RPMI7951 (cell line): ENCODE measurements at regions not wholly inside any gene's neighbourhood (a gene's known extent, or its start where the extent isn't known, plus 50 kb on each side); places are given as distances from the start of the nearest gene placed in this dataset.

Experiments
- DNase-seq: peaks from one replicate; pipeline ENCODE4 v3.0.0-alpha.2; 2012; ENCODE audit warnings: low read depth

DNA sequence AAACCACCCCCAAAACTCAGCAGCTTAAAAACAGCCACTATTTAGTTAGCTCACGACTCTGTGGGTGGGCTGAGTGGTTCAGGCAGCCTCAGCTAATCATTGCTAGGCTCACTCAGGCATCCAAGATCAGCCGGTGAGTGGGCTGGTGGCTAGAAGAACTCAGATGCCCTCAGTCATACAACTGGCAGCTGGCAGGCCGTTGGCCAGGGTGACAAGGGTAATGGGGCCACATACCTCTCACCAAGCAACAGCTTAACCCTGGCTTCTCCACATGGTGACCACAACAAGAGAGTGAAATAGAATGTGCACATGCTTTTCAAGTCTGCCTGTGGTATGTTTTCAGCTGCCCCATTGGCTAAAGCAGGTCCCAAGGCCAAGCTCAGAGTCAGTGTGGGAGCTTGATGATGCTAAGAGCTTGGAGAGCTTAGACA is 435.4 kb upstream of the TSHZ3 start:
- no peak for DNase-seq

DNA sequence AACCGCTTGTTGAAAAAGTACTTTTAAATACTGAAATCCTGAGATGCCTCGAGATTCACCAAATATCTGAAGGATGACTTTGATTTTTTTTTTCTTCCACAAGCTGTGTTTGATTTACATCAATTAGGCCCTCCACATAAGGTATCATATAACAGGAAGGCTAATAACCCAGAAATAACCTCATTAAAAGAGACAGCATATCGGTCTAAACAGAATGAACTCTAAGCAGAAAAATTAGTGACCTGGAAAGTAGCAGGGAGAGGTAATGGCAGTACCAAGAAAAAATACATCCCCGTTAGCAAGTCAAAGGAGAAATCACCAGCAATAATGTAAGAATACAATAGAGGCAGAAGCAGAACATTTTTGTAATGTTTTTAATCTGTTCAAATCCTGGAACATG is 452.4 kb upstream of the TSHZ3 start:
- no peak for DNase-seq

GRCh38 chr19:31803835-31804446 is 454.7 kb upstream of the TSHZ3 start:
- no peak for DNase-seq

DNA sequence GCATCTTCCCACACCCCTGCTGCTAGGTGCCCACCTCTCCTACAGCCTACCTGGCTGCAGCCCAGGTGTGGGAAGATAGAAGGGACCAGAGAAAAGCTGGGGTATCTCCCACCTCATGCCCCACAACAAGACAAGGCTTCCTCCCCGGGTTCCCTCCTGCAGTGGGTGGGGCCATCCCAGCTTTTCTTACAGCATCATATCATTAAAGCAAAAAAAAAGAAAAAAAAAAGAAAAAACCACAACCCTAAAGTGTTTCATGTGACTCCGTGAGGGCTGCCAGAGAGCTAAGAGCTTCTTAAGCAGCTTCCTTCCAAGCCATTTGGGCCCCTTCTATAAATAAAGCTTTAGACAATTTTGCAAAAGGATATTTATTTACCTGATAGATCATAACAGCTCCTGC is 455.4 kb upstream of the TSHZ3 start:
- DNase-seq: no peak

DNA sequence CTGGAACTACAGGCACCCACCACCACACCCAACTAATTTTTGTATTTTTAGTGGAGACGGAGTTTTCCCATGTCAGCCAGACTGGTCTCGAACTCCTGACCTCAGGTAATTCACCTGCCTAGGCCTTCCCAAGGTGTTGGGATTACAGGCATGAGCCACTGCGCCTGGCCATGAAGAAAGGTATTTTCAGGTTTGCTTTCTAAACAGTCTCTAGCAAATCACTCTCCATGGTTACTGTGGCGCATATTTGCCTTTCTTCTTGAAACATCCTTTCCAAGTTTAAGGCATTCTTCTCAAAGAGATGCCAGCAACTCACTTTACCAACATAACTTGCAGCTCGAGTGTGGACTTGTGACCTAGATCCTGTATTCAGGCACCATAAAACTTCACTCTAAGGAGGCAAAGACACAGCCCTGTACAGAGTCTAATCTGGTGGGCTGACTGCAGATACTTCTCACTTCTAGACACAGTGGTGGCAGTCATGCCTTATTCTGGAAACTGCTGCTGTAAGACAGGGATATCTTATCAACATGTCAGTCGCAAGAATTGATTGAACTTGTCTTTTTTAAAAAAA is 461.4 kb upstream of the TSHZ3 start:
- DNase-seq: no peak

DNA sequence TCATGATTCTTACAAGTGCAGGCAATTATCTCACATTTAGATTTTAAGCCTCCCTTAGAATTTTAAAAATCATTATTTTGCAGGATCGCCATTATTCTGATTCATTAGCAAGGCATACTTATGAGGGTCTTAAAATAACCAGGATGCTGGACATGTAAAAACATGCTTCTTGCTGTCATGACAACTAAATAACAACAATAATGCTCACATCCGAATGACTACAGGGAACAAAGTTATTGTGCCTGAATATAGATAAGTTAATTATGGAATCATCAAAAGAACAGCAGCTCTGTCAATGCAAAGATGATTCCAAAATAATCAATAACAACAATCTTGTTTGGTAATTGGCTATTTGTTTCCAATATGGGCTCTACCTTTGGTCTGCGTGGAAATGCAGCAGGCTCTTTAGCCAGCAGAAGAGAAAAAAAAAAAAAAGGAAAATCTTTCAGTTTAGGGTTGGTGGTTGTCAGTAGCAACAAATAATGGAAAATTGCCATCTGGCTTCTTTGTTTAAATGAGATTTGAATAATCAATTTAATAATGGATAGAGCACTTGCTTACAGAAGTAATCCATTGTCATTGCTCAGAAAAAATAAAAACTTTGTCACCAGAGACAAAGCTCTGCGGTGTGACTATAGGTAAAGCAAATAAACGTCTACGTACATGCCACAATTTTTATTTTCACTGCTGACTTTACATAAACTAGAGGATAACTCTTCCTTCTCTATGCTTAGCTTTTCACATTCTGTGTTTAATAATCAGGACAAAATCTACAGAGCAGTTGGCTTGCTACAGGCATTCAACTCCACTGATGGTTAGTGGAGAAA is 468.9 kb upstream of the TSHZ3 start:
- DNase-seq: no peak

GRCh38 chr19:31818798-31819105 is 469.5 kb upstream of the TSHZ3 start:
- DNase-seq: no peak

DNA sequence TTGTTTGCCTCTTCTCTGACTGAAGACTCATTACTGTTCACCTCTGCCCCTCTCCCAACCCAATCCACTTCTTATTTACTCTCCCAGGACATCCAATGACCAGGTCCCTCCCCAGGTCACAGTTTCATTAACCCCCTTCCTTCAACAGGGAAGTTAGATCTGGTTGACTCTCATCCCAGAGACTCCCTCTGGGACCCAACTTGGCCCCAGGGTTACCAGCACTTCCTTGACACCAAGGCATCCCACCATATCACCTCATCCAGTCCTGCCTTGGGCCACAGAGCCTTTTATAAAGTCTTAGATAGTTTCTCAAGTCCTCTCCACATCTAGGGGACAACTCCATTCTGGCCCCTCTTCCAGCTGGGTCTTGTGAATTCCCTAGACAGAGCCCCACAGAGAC is 470.6 kb upstream of the TSHZ3 start:
- DNase-seq: no peak

GRCh38 chr19:31821346-31821745 is 472.1 kb upstream of the TSHZ3 start:
- no peak for DNase-seq

DNA sequence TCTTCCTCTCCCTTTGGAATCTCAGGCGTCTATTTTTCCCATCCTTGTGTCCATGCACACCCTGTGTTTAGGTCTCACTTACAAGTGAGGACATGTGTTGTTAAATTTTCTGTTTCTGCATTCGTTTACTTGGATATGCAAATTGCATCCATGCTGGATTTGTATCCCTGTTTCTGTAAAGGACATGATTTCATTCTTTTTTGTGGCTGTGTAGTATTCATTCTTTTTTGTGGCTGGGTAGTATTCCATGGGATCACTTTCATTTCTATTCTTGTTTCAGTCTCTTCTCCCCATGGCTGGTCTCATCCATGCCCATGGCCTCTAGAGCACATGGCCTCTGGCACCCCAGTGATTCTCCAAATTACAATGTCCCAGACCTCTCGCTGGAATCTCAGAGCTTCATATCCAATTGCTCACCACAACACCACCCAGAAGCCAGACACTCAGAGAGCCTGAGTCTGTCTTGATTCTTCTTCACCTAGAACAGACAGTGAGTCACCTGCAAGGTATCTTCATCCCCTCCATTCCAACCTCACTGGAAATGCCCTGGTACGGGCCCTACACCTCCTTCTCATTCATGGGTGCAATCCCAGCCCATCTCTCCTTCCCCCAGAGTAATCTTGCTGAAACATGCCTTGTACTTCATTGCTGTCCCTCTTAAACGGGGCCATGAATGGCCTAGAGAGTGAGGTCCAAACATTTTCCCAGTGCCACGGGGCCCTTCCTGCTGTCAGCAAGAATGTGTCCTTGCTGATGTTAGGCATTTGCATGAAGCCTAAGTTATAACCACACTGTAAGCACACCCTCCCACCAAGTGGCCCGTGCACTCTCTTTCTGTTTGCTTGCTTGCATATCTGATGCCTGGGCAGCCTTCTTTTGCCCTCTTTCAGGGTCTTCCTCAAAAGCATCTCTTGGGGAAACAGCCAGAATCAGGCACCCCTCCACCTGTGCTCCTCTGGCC is 476.2 kb upstream of the TSHZ3 start:
- no peak for DNase-seq

- DNase-seq: no peak
Measured at GRCh38 chr19:31826325-31826724, 477.1 kb upstream of the TSHZ3 start.

DNA sequence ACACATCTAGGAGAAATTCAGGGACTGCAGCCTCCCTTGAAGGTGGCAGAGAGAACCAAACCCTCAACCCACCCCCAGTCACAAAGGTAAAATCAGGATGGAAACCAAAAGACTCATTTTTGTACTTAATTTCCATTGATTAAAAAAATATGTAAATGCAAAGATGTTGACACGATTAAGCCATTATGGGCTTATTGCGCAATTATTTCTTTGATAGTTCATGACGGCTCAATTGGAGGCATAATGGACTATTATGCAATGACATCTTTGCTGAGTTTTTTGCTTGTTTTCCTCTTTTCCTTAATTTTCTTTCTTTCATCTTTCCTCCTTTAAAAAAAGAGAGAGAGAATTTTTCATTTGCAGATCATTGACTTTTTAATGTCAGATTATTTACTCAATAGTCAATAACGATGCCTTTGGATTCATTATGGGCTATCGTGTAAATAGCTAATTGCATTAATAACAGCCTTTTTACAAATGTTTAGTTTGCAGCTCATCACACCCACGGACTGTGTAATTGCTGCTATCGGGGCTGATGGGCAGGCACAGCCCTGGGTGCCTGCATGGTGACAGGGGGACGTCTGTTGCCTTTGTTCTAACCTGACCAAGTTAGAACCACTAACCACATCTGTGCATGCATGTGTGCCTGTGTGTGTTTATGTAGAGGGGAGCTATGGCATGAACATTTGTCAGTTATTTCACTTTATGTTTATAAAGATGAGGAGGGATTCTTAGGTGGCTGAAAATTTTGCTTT is 482.4 kb upstream of the TSHZ3 start:
- no peak for DNase-seq

GRCh38 chr19:31832176-31832548 is 482.9 kb upstream of the TSHZ3 start:
- DNase-seq: no peak

GRCh38 chr19:31834070-31834469 is 484.8 kb upstream of the TSHZ3 start:
- DNase-seq: no peak

GRCh38 chr19:31838163-31838815 is 489.1 kb upstream of the TSHZ3 start:
- no peak for DNase-seq

- no peak for DNase-seq
Measured at GRCh38 chr19:31840371-31840770, 491.1 kb upstream of the TSHZ3 start.

DNA sequence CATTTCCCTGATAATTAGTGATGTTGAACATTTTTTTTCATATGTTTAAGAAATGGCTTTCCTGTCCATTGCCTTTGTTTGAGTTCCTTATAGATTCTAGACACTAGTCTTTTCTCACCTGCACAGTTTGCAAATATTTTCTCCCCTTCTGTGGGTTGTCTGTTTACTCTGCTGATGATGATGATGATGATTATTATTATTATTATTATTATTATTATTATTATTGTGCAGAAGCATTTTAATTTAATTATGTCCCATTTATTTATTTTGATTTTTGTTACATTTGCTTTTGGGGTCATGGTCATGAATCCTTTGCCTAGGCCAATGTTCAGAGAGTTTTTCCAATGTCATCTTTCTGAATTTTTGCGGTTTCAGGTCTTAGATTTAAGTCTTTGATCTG is 492.5 kb upstream of the TSHZ3 start:
- no peak for DNase-seq

GRCh38 chr19:31863122-31863521 is 482.3 kb upstream of the ZNF507 start:
- DNase-seq: no peak

- DNase-seq: no peak
Measured at GRCh38 chr19:31874313-31874712, 471.1 kb upstream of the ZNF507 start.

- DNase-seq: no peak
Measured at GRCh38 chr19:31875591-31875990, 469.8 kb upstream of the ZNF507 start.

- DNase-seq: no peak
Measured at GRCh38 chr19:31880283-31880682, 465.1 kb upstream of the ZNF507 start.
